ENCODE measurements at regions not wholly inside any gene's neighbourhood (a gene's known extent, or its start where the extent isn't known, plus 50 kb on each side); places are given as distances from the start of the nearest gene placed in this dataset.

DNA sequence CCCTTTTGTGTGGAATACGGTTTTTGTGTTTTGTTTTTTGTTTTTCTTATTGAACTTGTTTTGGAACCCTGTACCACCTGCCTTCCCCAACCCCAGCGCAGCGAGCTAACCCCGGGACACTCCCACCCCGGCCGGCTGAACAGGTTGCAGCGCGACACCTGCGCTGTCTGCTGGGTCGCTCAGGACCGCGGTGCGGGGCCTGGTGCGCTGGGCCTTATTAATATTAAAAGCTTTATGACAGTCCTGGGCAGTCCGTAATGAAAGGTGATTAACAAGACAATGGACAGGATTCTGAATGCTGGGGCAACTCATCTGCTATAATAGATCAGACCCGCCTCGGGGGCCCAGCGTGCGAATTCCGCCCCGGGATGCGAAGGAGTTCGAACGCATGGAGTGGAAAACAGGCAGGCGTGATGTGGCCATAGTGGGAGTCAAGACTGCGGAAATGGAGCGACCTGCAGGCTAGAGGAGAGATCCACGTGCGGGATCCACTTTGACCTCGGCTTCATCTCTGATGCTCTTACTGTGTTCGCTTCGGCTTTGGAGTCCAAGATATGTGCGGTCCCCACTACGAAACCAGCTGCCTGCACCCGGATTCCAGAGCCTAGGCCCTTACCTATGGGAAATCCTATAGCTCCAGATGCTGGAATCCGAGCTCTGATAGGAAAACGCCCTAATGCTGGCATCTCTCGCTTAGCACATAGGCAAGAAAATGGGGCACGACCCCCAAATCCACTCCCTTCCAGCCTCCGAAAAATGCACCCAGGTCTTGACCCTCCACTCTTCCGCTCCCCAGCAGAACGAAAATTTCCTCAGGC lies 69.0 kb upstream of the TMEM33 start:
- Histone ChIP-seq H3K4me2 (ENCODE audit: low read depth, low read length) (no peak overlapping the region), H2BK5ac (ENCODE audit: low read depth, low read length, poor library complexity, severe bottlenecking) (no peak overlapping the region), H4K91ac (ENCODE audit: insufficient read depth, low read depth, low read length) (no peak overlapping the region), H3K4ac (ENCODE audit: low read depth, low read length) (no peak overlapping the region), H3K9me3 (ENCODE audit: control insufficient read depth, insufficient read depth, low read length) (no peaks in the 10 kb centered on the region; the same call in 1 of the 2 replicates), H4K5ac (ENCODE audit: low read depth, low read length) (no peak overlapping the region), H2AK9ac (replicated peaks; ENCODE audit: low read depth, low read length, poor library complexity) (no peak overlapping the region), H3K27me3 (ENCODE audit: control insufficient read depth, insufficient read depth, low read length) (peaks cover 52% of the 10 kb centered on the region), H2AK5ac (ENCODE audit: low read depth, low read length) (no peak overlapping the region), H3K27ac (ENCODE audit: insufficient read depth, low read length) (no peak overlapping the region), H3K9ac (ENCODE audit: low read depth, low read length) (no peak overlapping the region), H3K4me1 (ENCODE audit: control insufficient read depth, insufficient read depth, low read length) (no peaks in the 10 kb centered on the region), H3K23ac (ENCODE audit: low read depth, low read length) (no peak overlapping the region), H2BK20ac (ENCODE audit: low read depth, low read length) (no peak overlapping the region), H3K9me1 (ENCODE audit: insufficient read depth, low read length) (no peaks in the 10 kb centered on the region), H3K56ac (ENCODE audit: extremely low read depth, insufficient read depth, low read length) (no peak overlapping the region), H3K4me3 (ENCODE audit: insufficient read depth, low read depth, low read length) (no peak overlapping the region), H4K20me1 (ENCODE audit: insufficient read depth, low read length) (no peaks in the 10 kb centered on the region), H3K79me1 (ENCODE audit: low read depth in 1 of 2, low read length in 2 of 2) (no peaks in the 10 kb centered on the region), H4K8ac (ENCODE audit: low read depth in 2 of 2, low read length in 2 of 2) (no peak overlapping the region), H2BK120ac (ENCODE audit: low read depth, low read length) (no peak overlapping the region), H3K36me3 (ENCODE audit: control insufficient read depth, insufficient read depth, low read length) (no peaks in the 10 kb centered on the region), H2AFZ (replicated peaks; ENCODE audit: low read length, poor library complexity) (no peak overlapping the region), H3K18ac (ENCODE audit: low read depth, low read length) (no peak overlapping the region), H3K14ac (replicated peaks; ENCODE audit: low read depth, low read length) (no peak overlapping the region), H2BK15ac (ENCODE audit: low read depth, low read length) (no peak overlapping the region)
- 3% methylated on average over 12 of the region's 42 CpGs; no CpG with 5 or more reads in 1 of the 2 experiments for WGBS, 2 experiments (ENCODE audit: extremely low coverage in 2 of 2, insufficient read length in 1 of 2)
- ChIA-PET POLR2A (ENCODE audit: unreplicated experiment) (no interaction called here), CTCF (interaction anchor here (0.6 kb wide), 1 partner anchor 1608 kb away, joined by 9 read pairs; no protein-coding TSS in a partner anchor)
- BruUV-seq (replicated peaks): no TSS peak
- no peak for ATAC-seq (ENCODE audit: low read depth)
- in situ Hi-C loops (cut with MboI; ENCODE audit: low sequenced_read_pairs): no loop called here
- dilution Hi-C loops (cut with HindIII; ENCODE audit: low sequenced_read_pairs, unreplicated experiment): no loop called here
- no peak for DNase-seq
- TF ChIP-seq CEBPB (IDR thresholded peaks at IDR 0.05; ENCODE audit: low read depth, low read length) (no peak), MAZ (IDR thresholded peaks at IDR 0.05; ENCODE audit: borderline replicate concordance, low read depth, low read length) (no peak), RAD21 (IDR thresholded peaks at IDR 0.05; ENCODE audit: low read length) (no peak)
- intact Hi-C loops (cut with micrococcal nuclease): no loop called here
